ENCODE measurements at regions not wholly inside any gene's neighbourhood (a gene's known extent, or its start where the extent isn't known, plus 50 kb on each side); places are given as distances from the start of the nearest gene placed in this dataset.

DNA sequence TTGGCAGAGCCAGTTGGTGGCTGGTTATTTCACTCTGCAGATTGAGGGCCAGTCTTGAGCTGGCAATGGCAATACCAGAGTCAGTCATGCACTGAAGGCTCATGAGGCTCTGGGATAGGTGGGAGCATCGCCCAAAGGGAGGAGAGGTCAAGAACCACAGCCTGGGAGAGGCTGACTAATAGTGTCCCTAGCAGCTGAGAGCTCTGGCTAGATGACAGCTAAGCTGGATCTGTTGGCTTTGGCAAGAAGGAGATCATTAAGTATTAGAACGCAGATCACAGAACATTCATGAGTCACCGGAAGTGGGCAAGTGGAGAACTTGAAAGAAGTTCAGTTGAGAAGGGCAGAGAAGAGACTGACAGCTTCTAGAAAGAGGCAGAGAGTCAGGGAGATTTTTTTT lies 521.1 kb downstream of the NR2F2 start:
- no peak overlapping the region for H3K4me2 ChIP-seq (ENCODE audit: insufficient read depth, low read length, poor library complexity, severe bottlenecking)
- WGBS, 2 donors (ENCODE audit: extremely low coverage in 2 of 2, insufficient read length in 2 of 2, insufficient replicate concordance in 1 of 2) = no CpG with 5 or more reads among the region's 3 CpGs

DNA sequence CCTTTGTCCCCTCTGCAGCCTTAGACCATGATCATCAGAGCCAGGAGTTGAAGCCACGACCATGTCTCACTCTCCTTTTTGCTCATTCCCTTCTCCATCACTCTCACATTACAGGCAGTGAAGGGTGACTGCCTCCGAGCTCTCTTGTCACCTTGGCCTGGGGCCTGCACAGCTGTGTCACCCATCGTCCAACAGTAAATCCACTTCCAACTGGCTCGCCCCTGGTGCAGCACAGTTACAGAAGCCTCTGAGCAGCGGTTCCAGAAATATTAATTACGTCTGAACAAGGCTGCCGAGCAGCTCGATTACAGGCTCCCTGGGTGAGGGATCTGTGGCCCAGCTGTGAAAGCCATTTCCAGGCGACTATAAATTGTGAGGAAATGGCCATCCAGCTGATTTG lies 528.2 kb downstream of the NR2F2 start:
- Histone ChIP-seq H4K91ac (ENCODE audit: low read depth, low read length, poor library complexity) (no peak overlapping the region), H3K9ac (ENCODE audit: low read depth, low read length, poor library complexity) (no peak overlapping the region), H3K36me3 (replicated peaks in 1 of 2; ENCODE audit: control insufficient read depth in 2 of 2, insufficient read depth in 2 of 2, low read length in 2 of 2) (no peaks in the 10 kb centered on the region), H3K4ac (ENCODE audit: low read length) (no peak overlapping the region), H3K4me3 (ENCODE audit: low read length in 2 of 2) (no peak overlapping the region), H3K4me1 (ENCODE audit: control insufficient read depth in 2 of 2, insufficient read depth in 1 of 2, low read depth in 1 of 2, low read length in 2 of 2) (no peaks in the 10 kb centered on the region), H3K9me3 (replicated peaks in 1 of 2; ENCODE audit: control insufficient read depth in 2 of 2, insufficient read depth in 1 of 2, low read depth in 1 of 2, low read length in 2 of 2) (no peaks in the 10 kb centered on the region), H3K27me3 (ENCODE audit: control insufficient read depth in 3 of 3, insufficient read depth in 3 of 3, low read depth in 1 of 3, low read length in 3 of 3) (no peaks in the 10 kb centered on the region), H3K14ac (ENCODE audit: low read length) (no peak overlapping the region), H3K23ac (ENCODE audit: low read depth, low read length, poor library complexity) (no peak overlapping the region), H2BK5ac (ENCODE audit: low read length) (no peak overlapping the region), H2BK120ac (ENCODE audit: low read depth, low read length) (no peak overlapping the region), H3K79me1 (ENCODE audit: low read depth, low read length) (no peaks in the 10 kb centered on the region), H3K27ac (replicated peaks; ENCODE audit: low read length) (no peak overlapping the region), H4K8ac (ENCODE audit: low read depth, low read length) (no peak overlapping the region), H2BK12ac (ENCODE audit: low read length) (no peak overlapping the region), H2AK5ac (ENCODE audit: low read depth, low read length) (no peak overlapping the region), H2AFZ (ENCODE audit: low read length) (no peak overlapping the region), H3K4me2 (ENCODE audit: insufficient read depth, low read length, poor library complexity, severe bottlenecking) (no peak overlapping the region), H2BK15ac (ENCODE audit: low read length) (no peak overlapping the region), H3K18ac (ENCODE audit: low read length) (no peak overlapping the region)
- DNase-seq (ENCODE audit: low spot score) = no peak
- WGBS, 2 donors (ENCODE audit: extremely low coverage in 2 of 2, insufficient read length in 2 of 2, insufficient replicate concordance in 1 of 2) = no CpG with 5 or more reads among the region's 9 CpGs

More for the DNA sequence above, 521.1 kb downstream of the NR2F2 start:
- H2BK120ac ChIP-seq (ENCODE audit: low read depth, low read length) = no peak overlapping the region
- H3K4ac ChIP-seq (ENCODE audit: low read length) = no peak overlapping the region
- no peaks in the 10 kb centered on the region for H3K9me3 ChIP-seq (replicated peaks in 1 of 2; ENCODE audit: control insufficient read depth in 2 of 2, insufficient read depth in 1 of 2, low read depth in 1 of 2, low read length in 2 of 2)
- no peak for DNase-seq (ENCODE audit: low spot score)
- H4K91ac ChIP-seq (ENCODE audit: low read depth, low read length, poor library complexity) = no peak overlapping the region
- H3K18ac ChIP-seq (ENCODE audit: low read length) = no peak overlapping the region
- no peak overlapping the region for H2AK5ac ChIP-seq (ENCODE audit: low read depth, low read length)
- H3K23ac ChIP-seq (ENCODE audit: low read depth, low read length, poor library complexity) = no peak overlapping the region
- no peak overlapping the region for H2BK12ac ChIP-seq (ENCODE audit: low read length)
- H3K27me3 ChIP-seq (ENCODE audit: control insufficient read depth in 3 of 3, insufficient read depth in 3 of 3, low read depth in 1 of 3, low read length in 3 of 3) = no peaks in the 10 kb centered on the region
- no peaks in the 10 kb centered on the region for H3K79me1 ChIP-seq (ENCODE audit: low read depth, low read length)
- no peak overlapping the region for H3K9ac ChIP-seq (ENCODE audit: low read depth, low read length, poor library complexity)
- no peak overlapping the region for H3K14ac ChIP-seq (ENCODE audit: low read length)
- H3K4me3 ChIP-seq (ENCODE audit: low read length in 2 of 2) = no peak overlapping the region
- no peak overlapping the region for H2BK5ac ChIP-seq (ENCODE audit: low read length)
- H3K27ac ChIP-seq (replicated peaks; ENCODE audit: low read length) = no peak overlapping the region
- no peak overlapping the region for H4K8ac ChIP-seq (ENCODE audit: low read depth, low read length)
- H3K4me1 ChIP-seq (ENCODE audit: control insufficient read depth in 2 of 2, insufficient read depth in 1 of 2, low read depth in 1 of 2, low read length in 2 of 2) = no peaks in the 10 kb centered on the region
- no peaks in the 10 kb centered on the region for H3K36me3 ChIP-seq (replicated peaks in 1 of 2; ENCODE audit: control insufficient read depth in 2 of 2, insufficient read depth in 2 of 2, low read length in 2 of 2)
- H2BK15ac ChIP-seq (ENCODE audit: low read length) = no peak overlapping the region
- no peak overlapping the region for H2AFZ ChIP-seq (ENCODE audit: low read length)

DNA sequence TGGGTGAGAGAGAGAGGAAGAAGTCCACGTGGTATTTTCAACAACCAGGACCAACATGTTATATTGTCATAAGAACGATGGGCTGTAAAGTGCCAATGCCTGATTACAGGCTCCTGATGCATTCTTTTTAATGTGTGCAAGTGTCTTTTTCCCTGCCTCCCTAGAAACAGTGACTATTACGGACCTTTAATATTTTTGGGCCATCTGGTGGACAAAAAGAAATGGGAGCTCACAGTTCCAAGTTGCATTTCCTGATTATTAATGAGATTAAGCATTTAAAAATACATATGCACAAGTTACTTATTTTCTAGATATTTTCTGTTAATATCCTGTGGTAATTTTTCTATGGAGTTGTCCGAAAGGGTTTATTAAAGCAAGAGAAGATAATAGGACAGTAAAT lies 530.2 kb downstream of the NR2F2 start:
- Histone ChIP-seq H2AFZ (ENCODE audit: low read length) (no peak overlapping the region), H3K27ac (replicated peaks; ENCODE audit: low read length) (no peak overlapping the region), H3K4ac (ENCODE audit: low read length) (no peak overlapping the region), H3K14ac (ENCODE audit: low read length) (no peak overlapping the region), H3K9me3 (replicated peaks in 1 of 2; ENCODE audit: control insufficient read depth in 2 of 2, insufficient read depth in 1 of 2, low read depth in 1 of 2, low read length in 2 of 2) (no peaks in the 10 kb centered on the region), H4K91ac (ENCODE audit: low read depth, low read length, poor library complexity) (no peak overlapping the region), H3K27me3 (ENCODE audit: control insufficient read depth in 3 of 3, insufficient read depth in 3 of 3, low read depth in 1 of 3, low read length in 3 of 3) (no peaks in the 10 kb centered on the region), H3K23ac (ENCODE audit: low read depth, low read length, poor library complexity) (no peak overlapping the region), H2AK5ac (ENCODE audit: low read depth, low read length) (no peak overlapping the region), H3K79me1 (ENCODE audit: low read depth, low read length) (no peaks in the 10 kb centered on the region), H3K9ac (ENCODE audit: low read depth, low read length, poor library complexity) (no peak overlapping the region), H2BK120ac (ENCODE audit: low read depth, low read length) (no peak overlapping the region), H3K4me3 (ENCODE audit: low read length in 2 of 2) (no peak overlapping the region), H3K4me2 (ENCODE audit: insufficient read depth, low read length, poor library complexity, severe bottlenecking) (no peak overlapping the region), H3K36me3 (replicated peaks in 1 of 2; ENCODE audit: control insufficient read depth in 2 of 2, insufficient read depth in 2 of 2, low read length in 2 of 2) (no peaks in the 10 kb centered on the region), H2BK5ac (ENCODE audit: low read length) (no peak overlapping the region), H4K8ac (ENCODE audit: low read depth, low read length) (no peak overlapping the region), H3K18ac (ENCODE audit: low read length) (no peak overlapping the region), H3K4me1 (ENCODE audit: control insufficient read depth in 2 of 2, insufficient read depth in 1 of 2, low read depth in 1 of 2, low read length in 2 of 2) (no peaks in the 10 kb centered on the region), H2BK12ac (ENCODE audit: low read length) (no peak overlapping the region), H2BK15ac (ENCODE audit: low read length) (no peak overlapping the region)
- DNase-seq (ENCODE audit: low spot score) = no peak
- WGBS, 2 donors (ENCODE audit: extremely low coverage in 2 of 2, insufficient read length in 2 of 2, insufficient replicate concordance in 1 of 2) = no CpG with 5 or more reads among the region's 4 CpGs

DNA sequence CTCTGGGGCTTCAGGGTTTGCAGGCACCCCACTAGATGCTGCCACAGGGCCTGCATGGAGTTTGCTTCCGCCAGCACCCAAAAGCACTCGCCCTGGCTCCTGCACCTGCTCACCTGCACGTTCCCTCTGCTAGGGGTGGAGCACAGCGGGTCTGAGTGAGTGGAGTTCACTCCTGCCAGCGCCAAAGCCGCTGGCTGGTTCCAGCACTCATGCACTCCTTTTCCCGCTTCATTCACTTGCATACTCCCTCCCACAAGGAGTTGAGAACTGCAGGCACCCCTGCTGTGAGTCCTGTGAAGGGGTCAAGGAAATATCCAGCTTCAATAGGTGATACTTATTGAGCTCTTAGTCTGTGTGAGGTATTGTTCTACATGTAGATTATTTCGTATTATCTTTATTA lies 537.5 kb downstream of the NR2F2 start:
- H3K14ac ChIP-seq (ENCODE audit: low read length) = peak overlapping the region; percentile 58
- H4K91ac ChIP-seq (ENCODE audit: low read depth, low read length, poor library complexity) = no peak overlapping the region
- no peak overlapping the region for H3K4ac ChIP-seq (ENCODE audit: low read length)
- H3K9ac ChIP-seq (ENCODE audit: low read depth, low read length, poor library complexity) = no peak overlapping the region
- H2BK12ac ChIP-seq (ENCODE audit: low read length) = no peak overlapping the region
- no peak overlapping the region for H3K4me2 ChIP-seq (ENCODE audit: insufficient read depth, low read length, poor library complexity, severe bottlenecking)
- no peaks in the 10 kb centered on the region for H3K27me3 ChIP-seq (ENCODE audit: control insufficient read depth in 3 of 3, insufficient read depth in 3 of 3, low read depth in 1 of 3, low read length in 3 of 3)
- H3K27ac ChIP-seq (replicated peaks; ENCODE audit: low read length) = no peak overlapping the region
- H3K79me1 ChIP-seq (ENCODE audit: low read depth, low read length) = no peaks in the 10 kb centered on the region
- H2AK5ac ChIP-seq (ENCODE audit: low read depth, low read length) = no peak overlapping the region
- no CpG with 5 or more reads among the region's 8 CpGs for WGBS, 2 donors (ENCODE audit: extremely low coverage in 2 of 2, insufficient read length in 2 of 2, insufficient replicate concordance in 1 of 2)
- H4K8ac ChIP-seq (ENCODE audit: low read depth, low read length) = no peak overlapping the region
- peaks cover 0 to 2% of the 10 kb centered on the region in 2 donors for H3K36me3 ChIP-seq (replicated peaks in 1 of 2; ENCODE audit: control insufficient read depth in 2 of 2, insufficient read depth in 2 of 2, low read length in 2 of 2)
- DNase-seq (ENCODE audit: low spot score) = no peak
- no peak overlapping the region for H2BK120ac ChIP-seq (ENCODE audit: low read depth, low read length)
- H2BK5ac ChIP-seq (ENCODE audit: low read length) = no peak overlapping the region
- H3K18ac ChIP-seq (ENCODE audit: low read length) = peak overlapping the region; percentile 67
- H3K4me1 ChIP-seq (ENCODE audit: control insufficient read depth in 2 of 2, insufficient read depth in 1 of 2, low read depth in 1 of 2, low read length in 2 of 2) = peaks cover 6 to 7% of the 10 kb centered on the region in 2 donors
- H3K9me3 ChIP-seq (replicated peaks in 1 of 2; ENCODE audit: control insufficient read depth in 2 of 2, insufficient read depth in 1 of 2, low read depth in 1 of 2, low read length in 2 of 2) = peaks cover 10 to 11% of the 10 kb centered on the region in 2 donors
- no peak overlapping the region for H2AFZ ChIP-seq (ENCODE audit: low read length)
- no peak overlapping the region for H3K4me3 ChIP-seq (ENCODE audit: low read length in 2 of 2)
- no peak overlapping the region for H3K23ac ChIP-seq (ENCODE audit: low read depth, low read length, poor library complexity)
- H2BK15ac ChIP-seq (ENCODE audit: low read length) = peak overlapping the region; percentile 56
